ENCODE measurements at regions not wholly inside any gene's neighbourhood (a gene's known extent, or its start where the extent isn't known, plus 50 kb on each side); places are given as distances from the start of the nearest gene placed in this dataset.

DNA sequence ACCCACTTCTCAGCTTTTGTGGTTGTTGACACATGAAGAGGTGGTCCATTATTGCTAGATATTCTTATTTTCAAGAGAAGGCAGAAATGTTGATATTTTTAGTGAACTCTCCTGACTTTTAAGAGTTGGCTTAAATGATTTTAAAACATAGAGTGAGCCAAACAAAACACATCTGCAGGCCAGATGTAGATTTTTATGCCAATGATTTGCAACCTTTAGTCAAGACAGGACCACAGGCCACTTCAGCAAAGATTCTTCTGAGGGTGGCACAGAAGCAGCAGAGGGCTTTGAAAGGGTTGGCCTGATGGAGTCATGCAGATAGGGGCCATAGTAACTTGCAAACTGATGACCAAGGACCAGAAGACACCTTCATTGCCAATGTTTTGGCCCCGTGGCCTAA is 276.5 kb upstream of the P2RY1 start:
- WGBS, 2 donors, result 91 to 95% methylated on average over 1 of the region's 1 CpG
- TF ChIP-seq, protein P1, sequence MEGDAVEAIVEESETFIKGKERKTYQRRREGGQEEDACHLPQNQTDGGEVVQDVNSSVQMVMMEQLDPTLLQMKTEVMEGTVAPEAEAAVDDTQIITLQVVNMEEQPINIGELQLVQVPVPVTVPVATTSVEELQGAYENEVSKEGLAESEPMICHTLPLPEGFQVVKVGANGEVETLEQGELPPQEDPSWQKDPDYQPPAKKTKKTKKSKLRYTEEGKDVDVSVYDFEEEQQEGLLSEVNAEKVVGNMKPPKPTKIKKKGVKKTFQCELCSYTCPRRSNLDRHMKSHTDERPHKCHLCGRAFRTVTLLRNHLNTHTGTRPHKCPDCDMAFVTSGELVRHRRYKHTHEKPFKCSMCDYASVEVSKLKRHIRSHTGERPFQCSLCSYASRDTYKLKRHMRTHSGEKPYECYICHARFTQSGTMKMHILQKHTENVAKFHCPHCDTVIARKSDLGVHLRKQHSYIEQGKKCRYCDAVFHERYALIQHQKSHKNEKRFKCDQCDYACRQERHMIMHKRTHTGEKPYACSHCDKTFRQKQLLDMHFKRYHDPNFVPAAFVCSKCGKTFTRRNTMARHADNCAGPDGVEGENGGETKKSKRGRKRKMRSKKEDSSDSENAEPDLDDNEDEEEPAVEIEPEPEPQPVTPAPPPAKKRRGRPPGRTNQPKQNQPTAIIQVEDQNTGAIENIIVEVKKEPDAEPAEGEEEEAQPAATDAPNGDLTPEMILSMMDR (IDR thresholded peaks at IDR 0.05; ENCODE audit: control extremely low read depth, extremely low read depth), result no peak
- Histone ChIP-seq H3K9me3 (ENCODE audit: control insufficient read depth in 4 of 4, insufficient read depth in 3 of 4, low read length in 3 of 4) (no peaks in the 10 kb centered on the region), H3K9ac (ENCODE audit: insufficient read depth in 1 of 2, low read length in 2 of 2) (no peak overlapping the region), H3K4me3 (no peak overlapping the region), H3K4me1 (ENCODE audit: control insufficient read depth in 5 of 5, insufficient read depth in 5 of 5, low read length in 5 of 5) (peaks cover 0 to 25% (median 0%) of the 10 kb centered on the region in 5 donors), H3K27me3 (ENCODE audit: control insufficient read depth in 3 of 3, insufficient read depth in 3 of 3, low read length in 2 of 3) (no peaks in the 10 kb centered on the region), H3K27ac (ENCODE audit: low read depth in 1 of 2, low read length in 1 of 2) (peak overlapping the region in 1 of 2 donors; percentile 38), H3K36me3 (ENCODE audit: control insufficient read depth in 4 of 4, insufficient read depth in 4 of 4, low read length in 4 of 4) (no peaks in the 10 kb centered on the region)
- DNase-seq (no peak), ATAC-seq (ENCODE audit: insufficient read depth, low FRiP score) (no peak)

DNA sequence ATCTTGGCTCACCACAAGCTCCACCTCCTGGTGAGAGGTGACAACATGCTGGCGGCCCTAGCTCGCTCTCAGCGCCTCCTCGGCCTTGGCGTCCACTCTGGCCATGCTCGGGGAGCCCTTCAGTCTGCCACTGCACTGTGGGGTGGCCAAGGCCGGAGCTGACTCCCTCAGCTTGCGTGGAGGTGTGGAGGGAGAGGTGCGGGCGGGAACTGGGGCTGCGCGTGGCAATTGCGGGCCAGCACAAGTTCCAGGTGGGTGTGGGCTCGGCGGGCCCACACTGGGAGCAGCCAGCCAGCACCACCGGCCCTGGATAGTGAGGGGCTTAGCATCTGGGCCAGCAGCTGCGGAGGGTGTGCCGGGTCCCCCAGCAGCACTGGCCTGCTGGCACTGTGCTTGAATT is 275.7 kb upstream of the P2RY1 start:
- 95 to 98% methylated on average over 17 to 18 of the region's 18 CpGs for WGBS, 2 donors
- no peak for ATAC-seq (ENCODE audit: insufficient read depth, low FRiP score)
- Histone ChIP-seq H3K4me3 (no peak overlapping the region), H3K27ac (ENCODE audit: low read depth in 1 of 2, low read length in 1 of 2) (no peak overlapping the region), H3K36me3 (ENCODE audit: control insufficient read depth in 4 of 4, insufficient read depth in 4 of 4, low read length in 4 of 4) (no peaks in the 10 kb centered on the region), H3K4me1 (ENCODE audit: control insufficient read depth in 5 of 5, insufficient read depth in 5 of 5, low read length in 5 of 5) (peaks cover 0 to 25% (median 0%) of the 10 kb centered on the region in 5 donors), H3K27me3 (ENCODE audit: control insufficient read depth in 3 of 3, insufficient read depth in 3 of 3, low read length in 2 of 3) (no peaks in the 10 kb centered on the region), H3K9ac (ENCODE audit: insufficient read depth in 1 of 2, low read length in 2 of 2) (no peak overlapping the region), H3K9me3 (ENCODE audit: control insufficient read depth in 4 of 4, insufficient read depth in 3 of 4, low read length in 3 of 4) (no peaks in the 10 kb centered on the region)
- no peak for DNase-seq
- TF ChIP-seq, protein P1 (IDR thresholded peaks at IDR 0.05; ENCODE audit: control extremely low read depth, extremely low read depth), result no peak

DNA sequence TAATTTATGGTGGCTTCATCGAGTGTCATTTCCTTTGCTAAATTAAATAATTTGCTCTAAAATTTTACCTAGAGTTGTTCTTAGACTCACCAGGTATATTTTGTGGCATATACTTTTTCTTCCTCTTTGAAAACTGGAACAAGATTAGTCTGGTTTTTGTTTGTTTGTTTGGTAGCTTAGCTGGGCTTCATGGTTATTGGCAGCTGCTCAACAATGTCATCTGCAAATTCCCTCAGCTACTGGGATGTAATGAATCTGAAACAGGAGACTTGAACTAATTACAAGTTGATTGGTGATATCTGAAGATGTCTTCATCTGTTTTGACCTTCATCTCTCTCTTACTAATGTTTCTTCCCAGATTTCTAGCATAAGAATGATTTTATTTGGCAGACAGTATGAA is 270.5 kb upstream of the P2RY1 start:
- no peak overlapping the region for H3K9ac ChIP-seq (ENCODE audit: insufficient read depth in 1 of 2, low read length in 2 of 2)
- peak in 2 of 3 donors; percentile 42 to 60 for DNase-seq

More for the DNA sequence above, 270.5 kb upstream of the P2RY1 start:
- Histone ChIP-seq H3K4me1 (ENCODE audit: control insufficient read depth in 5 of 5, insufficient read depth in 5 of 5, low read length in 5 of 5) (no peaks in the 10 kb centered on the region), H3K27me3 (ENCODE audit: control insufficient read depth in 3 of 3, insufficient read depth in 3 of 3, low read length in 2 of 3) (no peaks in the 10 kb centered on the region), H3K36me3 (ENCODE audit: control insufficient read depth in 4 of 4, insufficient read depth in 4 of 4, low read length in 4 of 4) (no peaks in the 10 kb centered on the region), H3K9me3 (ENCODE audit: control insufficient read depth in 4 of 4, insufficient read depth in 3 of 4, low read length in 3 of 4) (no peaks in the 10 kb centered on the region), H3K27ac (ENCODE audit: low read depth in 1 of 2, low read length in 1 of 2) (no peak overlapping the region), H3K4me3 (no peak overlapping the region)
- ATAC-seq (ENCODE audit: insufficient read depth, low FRiP score), result no peak
- TF ChIP-seq, protein P1 (IDR thresholded peaks at IDR 0.05; ENCODE audit: control extremely low read depth, extremely low read depth), result no peak
- WGBS, 2 donors, result 84 to 91% methylated on average over 1 of the region's 1 CpG

All from lung (tissue), 11 donors.